ENCODE measurements at regions not wholly inside any gene's neighbourhood (a gene's known extent, or its start where the extent isn't known, plus 50 kb on each side); places are given as distances from the start of the nearest gene placed in this dataset.
"Not testable (repeated sequence)": the region's sequence is repeated elsewhere in the genome, so short reads cannot be mapped to it uniquely, and the experiment has no call there.

DNA sequence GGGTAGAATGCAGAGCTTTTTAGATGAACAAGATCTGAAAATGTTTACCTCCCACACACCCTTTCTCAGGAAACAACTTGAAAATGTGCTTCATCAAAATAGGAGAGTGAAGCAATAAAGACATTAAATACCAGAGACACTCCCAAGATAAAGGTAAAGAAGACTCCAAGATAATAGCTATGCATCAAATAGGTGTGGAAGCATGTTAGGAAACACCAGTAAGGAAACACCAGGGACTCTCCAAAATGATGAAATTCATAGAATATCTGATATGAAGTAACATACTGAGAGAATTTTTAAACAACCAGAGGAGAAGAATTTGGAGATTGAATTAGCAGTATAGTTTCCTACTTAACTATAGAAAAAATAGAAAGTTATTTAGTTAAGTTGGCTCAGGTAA lies 57.0 kb downstream of the OR10A6 start:
- H3K4me1 Mint-ChIP-seq: no peaks in the 10 kb centered on the region
- Histone ChIP-seq H3K4me1 (ENCODE audit: control insufficient read depth in 2 of 2, insufficient read depth in 2 of 2, low read length in 2 of 2) (no peaks in the 10 kb centered on the region), H3K4me3 (ENCODE audit: low read length) (no peak overlapping the region), H3K9me3 (ENCODE audit: control insufficient read depth in 2 of 3, low read length in 3 of 3) (no peaks in the 10 kb centered on the region), H3K27ac (ENCODE audit: low read depth, low read length) (no peak overlapping the region), H3K27me3 (ENCODE audit: control insufficient read depth in 2 of 2, insufficient read depth in 2 of 2, low read length in 2 of 2) (peaks cover 0 to 4% of the 10 kb centered on the region in 2 donors), H3K36me3 (ENCODE audit: control insufficient read depth in 2 of 3, insufficient read depth in 3 of 3, low read length in 3 of 3) (no peaks in the 10 kb centered on the region)
- ChIA-PET POLR2A (no interaction called here), CTCF (no interaction called here)
- intact Hi-C loops (cut with micrococcal nuclease): no loop called here
- no peak overlapping the region for H3K27ac Mint-ChIP-seq
- peaks cover 18 to 50% (median 30%) of the 10 kb centered on the region in 5 donors for H3K27me3 Mint-ChIP-seq
- ATAC-seq (no peak), DNase-seq (no peak)
- peaks cover 0 to 10% (median 0%) of the 10 kb centered on the region in 11 donors for H3K9me3 Mint-ChIP-seq
- no peaks in the 10 kb centered on the region for H3K36me3 Mint-ChIP-seq
- no peak overlapping the region for H3K4me3 Mint-ChIP-seq

DNA sequence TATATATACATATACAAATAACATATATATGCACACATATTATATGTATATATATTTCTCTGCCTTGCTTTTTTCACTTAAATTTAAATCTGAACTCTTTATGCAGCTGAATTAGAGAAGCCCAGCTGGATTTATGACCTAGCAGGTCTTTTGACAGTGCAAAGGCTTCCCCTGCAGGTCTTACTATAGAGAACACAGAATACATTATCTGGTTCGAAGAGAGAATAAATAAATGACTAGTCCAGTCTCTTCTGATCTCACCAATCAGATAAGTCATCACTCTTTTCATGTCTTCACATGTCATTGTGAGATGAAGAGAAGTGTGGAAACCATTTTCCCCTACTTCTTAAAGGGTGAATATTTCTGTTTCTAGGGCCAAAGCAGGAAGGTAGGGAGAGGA lies 58.2 kb downstream of the OR10A6 start:
- no peak overlapping the region for H3K4me3 Mint-ChIP-seq
- Histone ChIP-seq H3K9me3 (ENCODE audit: control insufficient read depth in 2 of 3, low read length in 3 of 3) (no peaks in the 10 kb centered on the region), H3K36me3 (ENCODE audit: control insufficient read depth in 2 of 3, insufficient read depth in 3 of 3, low read length in 3 of 3) (no peaks in the 10 kb centered on the region), H3K4me3 (ENCODE audit: low read length) (no peak overlapping the region), H3K27ac (ENCODE audit: low read depth, low read length) (no peak overlapping the region), H3K4me1 (ENCODE audit: control insufficient read depth in 2 of 2, insufficient read depth in 2 of 2, low read length in 2 of 2) (no peaks in the 10 kb centered on the region), H3K27me3 (ENCODE audit: control insufficient read depth in 2 of 2, insufficient read depth in 2 of 2, low read length in 2 of 2) (peaks cover 0 to 4% of the 10 kb centered on the region in 2 donors)
- ChIA-PET POLR2A (no interaction called here), CTCF (no interaction called here)
- no peak overlapping the region for H3K27ac Mint-ChIP-seq
- no peak for DNase-seq
- ATAC-seq: no peak
- H3K27me3 Mint-ChIP-seq: peaks cover 18 to 52% (median 30%) of the 10 kb centered on the region in 5 donors
- H3K36me3 Mint-ChIP-seq: no peaks in the 10 kb centered on the region
- no peaks in the 10 kb centered on the region for H3K4me1 Mint-ChIP-seq
- peaks cover 0 to 11% (median 0%) of the 10 kb centered on the region in 11 donors for H3K9me3 Mint-ChIP-seq
- intact Hi-C loops (cut with micrococcal nuclease): no loop called here

- H3K4me3 ChIP-seq (ENCODE audit: low read length): no peak overlapping the region
- no peak overlapping the region for H3K27ac ChIP-seq (ENCODE audit: low read depth, low read length)
- H3K27ac Mint-ChIP-seq: no peak overlapping the region
- ChIA-PET CTCF (no interaction called here), POLR2A (no interaction called here)
- no peaks in the 10 kb centered on the region for H3K9me3 ChIP-seq (ENCODE audit: control insufficient read depth in 2 of 3, low read length in 3 of 3)
- H3K4me1 ChIP-seq (ENCODE audit: control insufficient read depth in 2 of 2, insufficient read depth in 2 of 2, low read length in 2 of 2): no peaks in the 10 kb centered on the region
- H3K36me3 Mint-ChIP-seq: no peaks in the 10 kb centered on the region
- H3K36me3 ChIP-seq (ENCODE audit: control insufficient read depth in 2 of 3, insufficient read depth in 3 of 3, low read length in 3 of 3): no peaks in the 10 kb centered on the region
- peaks cover 0 to 4% of the 10 kb centered on the region in 2 donors for H3K27me3 ChIP-seq (ENCODE audit: control insufficient read depth in 2 of 2, insufficient read depth in 2 of 2, low read length in 2 of 2)
- intact Hi-C loops (cut with micrococcal nuclease): no loop called here
- peaks cover 17 to 51% (median 29%) of the 10 kb centered on the region in 5 donors for H3K27me3 Mint-ChIP-seq
- peaks cover 0 to 11% (median 2%) of the 10 kb centered on the region in 11 donors for H3K9me3 Mint-ChIP-seq
- no peaks in the 10 kb centered on the region for H3K4me1 Mint-ChIP-seq
- H3K4me3 Mint-ChIP-seq: no peak overlapping the region
- no peak for ATAC-seq
- no peak for DNase-seq
Observed at GRCh38 chr11:7871056-7871455, 60.0 kb downstream of the OR10A6 start.

GRCh38 chr11:7869467-7869866 lies 61.6 kb downstream of the OR10A6 start:
- H3K4me1 ChIP-seq (ENCODE audit: control insufficient read depth in 2 of 2, insufficient read depth in 2 of 2, low read length in 2 of 2): no peaks in the 10 kb centered on the region
- Mint-ChIP-seq H3K9me3 (peaks cover 0 to 11% (median 2%) of the 10 kb centered on the region in 11 donors), H3K4me3 (no peak overlapping the region), H3K4me1 (no peaks in the 10 kb centered on the region), H3K36me3 (no peaks in the 10 kb centered on the region), H3K27ac (no peak overlapping the region), H3K27me3 (peaks cover 14 to 43% (median 28%) of the 10 kb centered on the region in 5 donors)
- no peak overlapping the region for H3K4me3 ChIP-seq (ENCODE audit: low read length)
- no peaks in the 10 kb centered on the region for H3K27me3 ChIP-seq (ENCODE audit: control insufficient read depth in 2 of 2, insufficient read depth in 2 of 2, low read length in 2 of 2)
- ChIA-PET CTCF (no interaction called here), POLR2A (no interaction called here)
- ATAC-seq (no peak), DNase-seq (no peak)
- intact Hi-C loops (cut with micrococcal nuclease): no loop called here
- H3K36me3 ChIP-seq (ENCODE audit: control insufficient read depth in 2 of 3, insufficient read depth in 3 of 3, low read length in 3 of 3): no peaks in the 10 kb centered on the region
- no peak overlapping the region for H3K27ac ChIP-seq (ENCODE audit: low read depth, low read length)
- H3K9me3 ChIP-seq (ENCODE audit: control insufficient read depth in 2 of 3, low read length in 3 of 3): no peaks in the 10 kb centered on the region

GRCh38 chr11:7861292-7861691 lies 64.5 kb upstream of the OR5P2 start:
- DNase-seq; H3K4me3 ChIP-seq (ENCODE audit: low read length); POLR2A ChIA-PET; H3K36me3 ChIP-seq (ENCODE audit: control insufficient read depth in 2 of 3, insufficient read depth in 3 of 3, low read length in 3 of 3); H3K27ac Mint-ChIP-seq; ATAC-seq; H3K36me3 Mint-ChIP-seq; intact Hi-C loops (cut with micrococcal nuclease); H3K9me3 Mint-ChIP-seq; H3K4me3 Mint-ChIP-seq; H3K4me1 Mint-ChIP-seq; CTCF ChIA-PET; H3K27ac ChIP-seq (ENCODE audit: low read depth, low read length); H3K27me3 ChIP-seq (ENCODE audit: control insufficient read depth in 2 of 2, insufficient read depth in 2 of 2, low read length in 2 of 2); H3K9me3 ChIP-seq (ENCODE audit: control insufficient read depth in 2 of 3, low read length in 3 of 3); H3K4me1 ChIP-seq (ENCODE audit: control insufficient read depth in 2 of 2, insufficient read depth in 2 of 2, low read length in 2 of 2): not testable (repeated sequence)
- peaks cover 0 to 11% (median 7%) of the 10 kb centered on the region in 5 donors for H3K27me3 Mint-ChIP-seq

DNA sequence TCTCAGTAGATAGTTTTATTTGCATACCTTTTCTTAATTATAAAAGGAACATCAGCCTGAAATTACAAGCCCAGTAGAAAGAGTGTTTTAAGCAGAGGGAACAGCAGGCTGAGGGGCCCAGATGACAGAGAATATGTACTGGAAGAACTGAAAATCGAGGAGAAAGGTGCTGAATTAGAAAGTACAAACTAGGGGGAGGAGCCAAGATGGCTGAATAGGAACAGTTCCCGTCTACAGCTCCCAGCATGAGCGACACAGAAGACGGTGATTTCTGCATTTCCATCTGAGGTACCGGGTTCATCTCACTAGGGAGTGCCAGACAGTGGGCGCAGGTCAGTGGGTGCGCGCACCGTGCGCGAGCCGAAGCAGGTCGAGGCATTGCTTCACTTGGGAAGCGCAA lies 64.1 kb upstream of the OR5P2 start:
- H3K36me3 Mint-ChIP-seq; H3K9me3 Mint-ChIP-seq; ATAC-seq; H3K4me3 Mint-ChIP-seq; H3K27me3 ChIP-seq (ENCODE audit: control insufficient read depth in 2 of 2, insufficient read depth in 2 of 2, low read length in 2 of 2); H3K4me1 Mint-ChIP-seq; POLR2A ChIA-PET; H3K27ac ChIP-seq (ENCODE audit: low read depth, low read length); intact Hi-C loops (cut with micrococcal nuclease); H3K4me1 ChIP-seq (ENCODE audit: control insufficient read depth in 2 of 2, insufficient read depth in 2 of 2, low read length in 2 of 2); H3K4me3 ChIP-seq (ENCODE audit: low read length); DNase-seq; CTCF ChIA-PET; H3K27ac Mint-ChIP-seq; H3K9me3 ChIP-seq (ENCODE audit: control insufficient read depth in 2 of 3, low read length in 3 of 3); H3K36me3 ChIP-seq (ENCODE audit: control insufficient read depth in 2 of 3, insufficient read depth in 3 of 3, low read length in 3 of 3): not testable (repeated sequence)
- peaks cover 0 to 12% (median 11%) of the 10 kb centered on the region in 5 donors for H3K27me3 Mint-ChIP-seq

DNA sequence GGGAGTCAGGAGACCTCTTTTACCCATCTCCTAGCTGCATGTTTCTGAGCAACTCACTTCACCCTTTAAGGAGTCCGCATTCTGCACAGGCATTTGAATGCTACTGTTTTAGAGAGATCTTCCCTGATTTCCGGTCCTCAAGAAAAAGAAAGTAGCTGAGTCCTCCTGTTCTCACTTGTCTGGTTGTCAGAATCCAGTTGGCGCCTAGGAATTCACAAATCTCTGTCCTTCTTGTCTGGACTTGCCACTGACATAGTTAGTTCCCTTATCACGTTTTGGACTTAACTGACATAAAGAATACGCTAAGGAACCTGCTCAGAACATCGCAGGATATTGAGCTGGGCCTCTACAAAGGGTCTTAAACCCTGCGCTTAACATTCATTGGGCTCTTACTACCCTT lies 61.3 kb upstream of the OR5P2 start:
- no peak overlapping the region for H3K27ac ChIP-seq (ENCODE audit: low read depth, low read length)
- no peaks in the 10 kb centered on the region for H3K9me3 ChIP-seq (ENCODE audit: control insufficient read depth in 2 of 3, low read length in 3 of 3)
- ATAC-seq: no peak
- H3K27me3 ChIP-seq (ENCODE audit: control insufficient read depth in 2 of 2, insufficient read depth in 2 of 2, low read length in 2 of 2): no peaks in the 10 kb centered on the region
- ChIA-PET CTCF (no interaction called here), POLR2A (no interaction called here)
- H3K27me3 Mint-ChIP-seq: peaks cover 0 to 23% (median 14%) of the 10 kb centered on the region in 5 donors
- no peaks in the 10 kb centered on the region for H3K9me3 Mint-ChIP-seq
- H3K4me1 ChIP-seq (ENCODE audit: control insufficient read depth in 2 of 2, insufficient read depth in 2 of 2, low read length in 2 of 2): no peaks in the 10 kb centered on the region
- no peak overlapping the region for H3K4me3 Mint-ChIP-seq
- intact Hi-C loops (cut with micrococcal nuclease): no loop called here
- no peaks in the 10 kb centered on the region for H3K4me1 Mint-ChIP-seq
- H3K27ac Mint-ChIP-seq: no peak overlapping the region
- no peak for DNase-seq
- H3K36me3 ChIP-seq (ENCODE audit: control insufficient read depth in 2 of 3, insufficient read depth in 3 of 3, low read length in 3 of 3): no peaks in the 10 kb centered on the region
- no peaks in the 10 kb centered on the region for H3K36me3 Mint-ChIP-seq
- H3K4me3 ChIP-seq (ENCODE audit: low read length): no peak overlapping the region
